ENCODE measurements at regions not wholly inside any gene's neighbourhood (a gene's known extent, or its start where the extent isn't known, plus 50 kb on each side); places are given as distances from the start of the nearest gene placed in this dataset.

DNA sequence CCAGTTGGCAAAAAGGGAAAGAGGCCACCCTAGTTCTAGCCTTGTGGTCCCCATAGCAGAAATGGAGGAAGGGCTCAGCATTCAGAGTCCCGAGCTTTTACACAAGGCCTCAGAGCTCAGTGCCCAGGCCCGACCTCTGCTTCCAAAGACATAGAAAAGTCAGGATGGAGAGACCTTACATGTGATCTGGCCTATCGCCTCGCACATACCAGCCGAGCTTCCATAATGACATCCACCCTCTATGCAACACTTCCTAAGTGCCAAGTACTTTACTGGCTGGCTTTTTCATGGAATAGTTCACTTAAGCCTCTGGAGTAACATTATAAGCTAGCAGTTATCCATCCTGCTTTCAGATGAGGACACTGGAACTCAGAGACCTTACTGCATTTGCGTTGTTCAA, 275.9 kb downstream of the FAM43A start:
- TF ChIP-seq, protein P1, sequence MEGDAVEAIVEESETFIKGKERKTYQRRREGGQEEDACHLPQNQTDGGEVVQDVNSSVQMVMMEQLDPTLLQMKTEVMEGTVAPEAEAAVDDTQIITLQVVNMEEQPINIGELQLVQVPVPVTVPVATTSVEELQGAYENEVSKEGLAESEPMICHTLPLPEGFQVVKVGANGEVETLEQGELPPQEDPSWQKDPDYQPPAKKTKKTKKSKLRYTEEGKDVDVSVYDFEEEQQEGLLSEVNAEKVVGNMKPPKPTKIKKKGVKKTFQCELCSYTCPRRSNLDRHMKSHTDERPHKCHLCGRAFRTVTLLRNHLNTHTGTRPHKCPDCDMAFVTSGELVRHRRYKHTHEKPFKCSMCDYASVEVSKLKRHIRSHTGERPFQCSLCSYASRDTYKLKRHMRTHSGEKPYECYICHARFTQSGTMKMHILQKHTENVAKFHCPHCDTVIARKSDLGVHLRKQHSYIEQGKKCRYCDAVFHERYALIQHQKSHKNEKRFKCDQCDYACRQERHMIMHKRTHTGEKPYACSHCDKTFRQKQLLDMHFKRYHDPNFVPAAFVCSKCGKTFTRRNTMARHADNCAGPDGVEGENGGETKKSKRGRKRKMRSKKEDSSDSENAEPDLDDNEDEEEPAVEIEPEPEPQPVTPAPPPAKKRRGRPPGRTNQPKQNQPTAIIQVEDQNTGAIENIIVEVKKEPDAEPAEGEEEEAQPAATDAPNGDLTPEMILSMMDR (IDR thresholded peaks at IDR 0.05): no peak
- TF ChIP-seq JUN (IDR thresholded peaks at IDR 0.05): no peak

Data from A549 (cell line).